ENCODE measurements at regions not wholly inside any gene's neighbourhood (a gene's known extent, or its start where the extent isn't known, plus 50 kb on each side); places are given as distances from the start of the nearest gene placed in this dataset.

GRCh38 chr18:43486462-43486861 is 209.2 kb upstream of the SYT4 start:
- no peak for TF ChIP-seq CTCF (IDR thresholded peaks at IDR 0.05; ENCODE audit: low read depth, low read length)
- no peak overlapping the region for H3K4me3 ChIP-seq (ENCODE audit: low read depth, low read length)

GRCh38 chr18:43501099-43501498 is 223.8 kb upstream of the SYT4 start:
- no peak for TF ChIP-seq CTCF (IDR thresholded peaks at IDR 0.05; ENCODE audit: low read depth, low read length)
- H3K4me3 ChIP-seq (ENCODE audit: low read depth, low read length), result no peak overlapping the region

DNA sequence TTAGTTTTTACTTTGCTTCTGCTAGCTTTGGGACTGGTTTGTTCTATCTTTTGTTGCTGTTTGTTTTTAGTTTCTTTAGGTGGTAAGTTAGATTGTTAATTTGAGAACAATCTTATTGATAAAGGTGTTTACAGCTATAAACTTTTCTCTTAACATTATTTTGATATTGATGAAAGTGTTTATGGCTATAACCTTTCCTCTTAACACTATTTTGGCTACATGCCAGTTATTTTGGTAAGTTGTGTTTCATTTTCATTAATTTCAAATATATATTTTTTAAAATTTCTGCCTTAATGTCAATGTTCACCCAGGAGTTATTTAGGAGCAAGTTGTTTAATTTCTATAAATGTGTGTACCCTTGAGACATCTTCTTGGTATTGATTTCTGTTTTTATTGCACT is 229.6 kb upstream of the SYT4 start:
- H3K4me3 ChIP-seq (ENCODE audit: low read depth, low read length), result no peak overlapping the region
- TF ChIP-seq CTCF (IDR thresholded peaks at IDR 0.05; ENCODE audit: low read depth, low read length), result no peak

DNA sequence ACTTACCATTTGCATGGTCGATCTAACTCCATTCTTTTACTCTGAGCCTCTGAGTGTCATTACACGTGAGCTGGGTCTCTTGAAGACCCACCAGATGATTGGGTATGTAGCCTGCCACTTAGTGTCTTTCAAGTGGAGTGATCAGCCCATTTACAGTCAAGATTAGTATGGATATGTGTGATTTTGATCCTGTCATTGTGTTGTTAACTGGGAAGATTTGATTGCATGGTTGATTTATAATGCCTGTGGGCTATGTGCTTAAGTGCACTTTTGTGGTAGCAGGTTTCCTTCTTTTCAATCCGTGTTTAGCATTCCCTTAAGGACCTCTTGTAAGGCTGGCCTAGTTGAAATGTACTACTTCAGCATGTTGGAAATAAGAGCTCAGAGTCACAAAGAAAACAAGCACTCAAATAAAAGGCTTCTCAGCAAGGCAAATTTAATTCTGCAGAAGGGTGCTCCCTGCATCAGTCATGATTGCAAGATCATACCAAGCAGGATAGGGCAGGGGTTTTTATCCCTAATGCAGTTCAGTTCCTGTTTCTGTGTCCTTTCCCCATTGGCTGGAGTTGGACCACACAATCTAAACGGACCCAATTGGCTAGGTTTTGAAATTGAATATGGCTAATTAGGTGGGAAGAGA is 230.7 kb upstream of the SYT4 start:
- TF ChIP-seq CTCF (IDR thresholded peaks at IDR 0.05; ENCODE audit: low read depth, low read length), result no peak
- H3K4me3 ChIP-seq (ENCODE audit: low read depth, low read length), result no peak overlapping the region

GRCh38 chr18:43514747-43515146 is 237.5 kb upstream of the SYT4 start:
- no peak for TF ChIP-seq CTCF (IDR thresholded peaks at IDR 0.05; ENCODE audit: low read depth, low read length)

DNA sequence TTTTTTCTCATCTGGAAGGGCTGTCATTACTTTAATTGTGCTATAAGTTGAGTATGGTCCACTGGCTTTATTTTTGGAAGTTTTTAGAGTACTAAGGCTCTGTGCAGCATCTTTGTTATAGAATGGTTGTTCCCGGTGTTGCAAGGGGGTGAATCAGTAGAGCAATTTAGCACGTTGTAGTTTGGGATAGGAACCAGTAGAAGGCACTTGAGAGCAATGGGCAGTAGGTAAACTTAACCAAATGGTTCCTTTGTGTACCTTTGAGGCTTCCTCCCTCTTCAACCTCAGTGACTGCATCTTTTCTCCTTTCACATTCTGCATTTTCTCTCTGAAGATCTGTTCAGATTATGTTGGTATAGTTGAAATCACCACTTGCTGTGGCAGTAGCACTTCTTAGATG is 238.2 kb upstream of the SYT4 start:
- H3K4me3 ChIP-seq (ENCODE audit: low read depth, low read length), result no peak overlapping the region
- no peak for TF ChIP-seq CTCF (IDR thresholded peaks at IDR 0.05; ENCODE audit: low read depth, low read length)

More at GRCh38 chr18:43514747-43515146, 237.5 kb upstream of the SYT4 start:
- H3K4me3 ChIP-seq (ENCODE audit: low read depth, low read length), result no peak overlapping the region

DNA sequence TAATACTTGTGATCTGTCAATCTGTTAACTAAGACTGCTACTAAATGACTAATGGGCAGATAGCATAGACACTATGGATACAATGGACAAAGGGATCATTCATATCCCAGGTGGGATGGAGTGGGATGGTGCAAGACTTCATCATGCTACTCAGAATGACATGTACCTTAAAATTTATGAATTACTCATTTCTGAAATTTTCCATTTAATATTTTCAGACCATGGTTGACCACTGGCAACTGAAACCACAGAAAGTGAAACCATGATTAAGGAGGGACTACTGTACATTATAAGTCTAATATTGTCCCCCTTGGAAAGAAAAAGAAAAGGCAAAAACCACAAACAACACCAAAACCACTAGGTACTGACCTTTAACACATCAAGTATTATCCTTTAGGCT is 247.0 kb upstream of the SYT4 start:
- TF ChIP-seq CTCF (IDR thresholded peaks at IDR 0.05; ENCODE audit: low read depth, low read length), result no peak
- no peak overlapping the region for H3K4me3 ChIP-seq (ENCODE audit: low read depth, low read length)
